HepG2 (cell line): ENCODE measurements at regions not wholly inside any gene's neighbourhood (a gene's known extent, or its start where the extent isn't known, plus 50 kb on each side); places are given as distances from the start of the nearest gene placed in this dataset.

Experiments
- ATAC-seq: fragments of 200-7000 bp; cut with Tn5 transposase; 3 replicates; pipeline ENCODE4 v1.9.1; 2020; ENCODE audit warnings: mild to moderate bottlenecking, moderate library complexity
- BruUV-seq: library from RNA; stranded (reverse); fragments of 400-500 nt; replicated peaks from 2 replicates; lab custom pipeline; 2021; lab: Mats Ljungman, UMichigan
- CTCF ChIA-PET: fragments of 300-600 bp; formaldehyde crosslinking; extraction: SDS; loops from one replicate; lab custom pipeline; 2021; ENCODE audit warnings: low total read pairs, inconsistent platforms, low intra/inter-chr PET ratio; lab: Yijun Ruan, JAX
- POLR2A ChIA-PET: fragments of 350-600 bp; sonication (Branson Sonifier 250); formaldehyde crosslinking; loops from one replicate; lab custom pipeline; 2020; ENCODE audit warnings: antibody characterized with exemption, inconsistent platforms; lab: Yijun Ruan, JAX
- DNase-seq: peaks from one replicate; pipeline ENCODE4 v3.0.0-alpha.2; 2015; ENCODE audit warnings: low spot score
- FAIRE-seq: peaks from 3 replicates; lab custom pipeline; 2011; peaks lifted over from hg19 to GRCh38; lab: Jason Lieb, UNC
- H2AFZ ChIP-seq: one replicate; pipeline ENCODE4 v1.6.1; 2011; ENCODE audit warnings: low read length, inconsistent platforms
- H3K27ac ChIP-seq: fragments of 300-600 bp; 3 replicates; pipeline ENCODE4 v1.8.0; 2011; ENCODE audit warnings: mixed run types, mild to moderate bottlenecking, mixed read lengths, low read length, inconsistent platforms; ENCODE audit not compliant: insufficient read depth; ENCODE audit errors: extremely low read length
- H3K27me3 ChIP-seq, 2 experiments: fragments of 200-600 bp in 1 of 2; 2 replicates in 1 of 2; 3 replicates in 1 of 2; pipeline versions ENCODE4 v1.6.0 to v1.8.0; 2011; ENCODE audit warnings: low read length in 2 of 2, mild to moderate bottlenecking in 2 of 2, moderate library complexity in 2 of 2, inconsistent platforms in 1 of 2; ENCODE audit not compliant: insufficient read depth in 2 of 2, control insufficient read depth in 1 of 2
- H3K36me3 ChIP-seq, 2 experiments: fragments of 200-600 bp in 1 of 2; replicated peaks in 1 of 2; 2 replicates in 1 of 2; 3 replicates in 1 of 2; pipeline versions ENCODE4 v1.5.1 to v1.8.0; 2011; ENCODE audit warnings: low read length in 2 of 2, inconsistent platforms in 1 of 2; ENCODE audit not compliant: insufficient read depth in 2 of 2, control insufficient read depth in 1 of 2
- H3K4me1 ChIP-seq: 2 replicates; pipeline ENCODE4 v1.5.1; 2012; ENCODE audit warnings: low read length, inconsistent platforms; ENCODE audit not compliant: insufficient read depth
- H3K4me2 ChIP-seq: 2 replicates; pipeline ENCODE4 v1.6.0; 2011; ENCODE audit warnings: low read depth, low read length, inconsistent platforms
- H3K4me3 ChIP-seq, 3 experiments: fragments of 200-600 bp in 1 of 3; sonication (generic), shearing (Covaris generic) in 1 of 3; replicated peaks in 1 of 3; 2 replicates each; pipeline ENCODE4 v1.5.1; 2011 to 2016; ENCODE audit warnings: low read length in 3 of 3, inconsistent platforms in 2 of 3, low read depth in 2 of 3, mild to moderate bottlenecking in 2 of 3, control low read depth in 1 of 3, mixed read lengths in 1 of 3; ENCODE audit not compliant: insufficient read depth in 1 of 3
- H3K79me2 ChIP-seq: one replicate; pipeline ENCODE4 v1.6.1; 2011; ENCODE audit warnings: low read length, inconsistent platforms; ENCODE audit not compliant: insufficient read depth
- H3K9ac ChIP-seq: 2 replicates; pipeline ENCODE4 v1.6.0; 2011; ENCODE audit warnings: mild to moderate bottlenecking, low read depth, low read length, inconsistent platforms; ENCODE audit not compliant: insufficient read depth
- H3K9me3 ChIP-seq: 2 replicates; pipeline ENCODE4 v1.5.1; 2012; ENCODE audit warnings: mild to moderate bottlenecking, low read length
- H4K20me1 ChIP-seq: 2 replicates; pipeline ENCODE4 v1.6.0; 2011; ENCODE audit warnings: inconsistent platforms, mild to moderate bottlenecking, low read length, moderate library complexity; ENCODE audit not compliant: insufficient read depth
- CHCHD3 ChIP-seq: sonication (generic); formaldehyde crosslinking; IDR thresholded peaks from 2 replicates; pipeline ENCODE4 v1.8.0; 2022; ENCODE audit warnings: mild to moderate bottlenecking, missing genetic modification reagents, moderate library complexity
- HHEX ChIP-seq: IDR thresholded peaks from 2 replicates; pipeline ENCODE4 v1.6.1; 2016; ENCODE audit warnings: control low read depth
- IRX3 ChIP-seq: sonication (generic); formaldehyde crosslinking; IDR thresholded peaks from 2 replicates; pipeline ENCODE4 v1.8.1; 2023; ENCODE audit warnings: mild to moderate bottlenecking, low read depth, missing genetic modification reagents, borderline replicate concordance
- MED13 ChIP-seq: sonication (generic); formaldehyde crosslinking; IDR thresholded peaks from 2 replicates; pipeline ENCODE4 v1.5.0; 2020; ENCODE audit warnings: missing genetic modification reagents
- SAFB2 ChIP-seq: sonication (generic); formaldehyde crosslinking; IDR thresholded peaks from 2 replicates; pipeline ENCODE4 v1.5.1; 2020; ENCODE audit warnings: missing genetic modification reagents, low read depth, mild to moderate bottlenecking, borderline replicate concordance
- SKI ChIP-seq: fragments of 450-650 bp; IDR thresholded peaks from one replicate; pipeline ENCODE4 v1.6.1; 2018; ENCODE audit warnings: mild to moderate bottlenecking; ENCODE audit not compliant: partially characterized antibody
- STAT6 ChIP-seq: sonication (generic); formaldehyde crosslinking; IDR thresholded peaks from 2 replicates; pipeline ENCODE4 v1.4.0; 2020; ENCODE audit warnings: missing genetic modification reagents, mild to moderate bottlenecking, borderline replicate concordance
- TGIF2 ChIP-seq: IDR thresholded peaks from 2 replicates; pipeline ENCODE4 v1.6.1; 2016; ENCODE audit warnings: control low read depth, missing compliant biosample characterization
- ZBTB7B ChIP-seq: sonication (generic); formaldehyde crosslinking; IDR thresholded peaks from 2 replicates; pipeline ENCODE4 v1.4.0; 2020; ENCODE audit warnings: missing genetic modification reagents
- ZFAT ChIP-seq: sonication (generic); formaldehyde crosslinking; conservative IDR thresholded peaks from 2 replicates; pipeline ENCODE4 v1.8.1; 2023; ENCODE audit warnings: missing genetic modification reagents, inconsistent platforms
- ZMYM2 ChIP-seq: sonication (generic); formaldehyde crosslinking; IDR thresholded peaks from 2 replicates; pipeline ENCODE4 v1.8.0; 2022; ENCODE audit warnings: mild to moderate bottlenecking, missing genetic modification reagents
- ZNF225 ChIP-seq: sonication (generic); formaldehyde crosslinking; IDR thresholded peaks from 2 replicates; pipeline ENCODE4 v1.4.0; 2020; ENCODE audit warnings: mild to moderate bottlenecking, missing genetic modification reagents
- ZNF543 ChIP-seq: sonication (generic); formaldehyde crosslinking; IDR thresholded peaks from 2 replicates; pipeline ENCODE4 v1.4.0; 2020; ENCODE audit warnings: mild to moderate bottlenecking, missing genetic modification reagents
- ZNF563 ChIP-seq: sonication (generic); formaldehyde crosslinking; IDR thresholded peaks from 2 replicates; pipeline ENCODE4 v1.8.0; 2022; ENCODE audit warnings: mild to moderate bottlenecking, moderate library complexity, missing genetic modification reagents
- ZNF724P ChIP-seq: sonication (generic); formaldehyde crosslinking; IDR thresholded peaks from 2 replicates; pipeline ENCODE4 v1.8.0; 2022; ENCODE audit warnings: missing genetic modification reagents, borderline replicate concordance
- WGBS: methylation state at CpG from one replicate; pipeline ENCODE4 v1.1.6; 2017; ENCODE audit warnings: low lambda C conversion rate; 5-methylcytosine and 5-hydroxymethylcytosine counted together
- in situ Hi-C: cut with HindIII; loops from 2 replicates; pipeline ENCODE4 v1.10.0; 2017; ENCODE audit warnings: low pct_unique_long_range_greater_than_20kb; ENCODE audit not compliant: extremely low pct_ligation_motif_present
- intact Hi-C: fragments of 100-400 bp; cut with micrococcal nuclease; formaldehyde crosslinking; loops from one replicate; pipeline ENCODE4 v1.10.0; 2022; ENCODE audit not compliant: unreplicated experiment
- TF ChIP-seq, protein P1 (sequence below): sonication (generic); formaldehyde crosslinking; IDR thresholded peaks from 2 replicates; pipeline ENCODE4 v1.8.1; 2023; ENCODE audit warnings: mild to moderate bottlenecking, missing genetic modification reagents, borderline replicate concordance
- TF ChIP-seq, protein P2 (sequence below): sonication (generic); formaldehyde crosslinking; IDR thresholded peaks from 2 replicates; pipeline ENCODE4 v1.4.0; 2020; ENCODE audit warnings: missing genetic modification reagents, borderline replicate concordance
- TF ChIP-seq, protein P3 (sequence below): sonication (generic); formaldehyde crosslinking; IDR thresholded peaks from 2 replicates; pipeline ENCODE4 v1.4.0; 2020; ENCODE audit warnings: low read depth, mild to moderate bottlenecking, missing genetic modification reagents
- TF ChIP-seq, protein P4 (sequence below): sonication (generic); formaldehyde crosslinking; IDR thresholded peaks from 2 replicates; pipeline ENCODE4 v1.4.0; 2020; ENCODE audit warnings: mild to moderate bottlenecking, low read depth, missing genetic modification reagents

GRCh38 chr18:43442131-43442530, 164.8 kb upstream of the SYT4 start:
- Histone ChIP-seq H3K79me2 (no peaks in the 10 kb centered on the region), H3K36me3 (no peaks in the 10 kb centered on the region), H3K9ac (no peak overlapping the region), H4K20me1 (no peaks in the 10 kb centered on the region), H3K27ac (no peak overlapping the region), H3K27me3 (no peaks in the 10 kb centered on the region), H3K4me2 (no peak overlapping the region), H3K9me3 (peaks cover 43% of the 10 kb centered on the region), H2AFZ (no peak overlapping the region), H3K4me3 (no peak overlapping the region), H3K4me1 (no peaks in the 10 kb centered on the region)
- FAIRE-seq (no peak), DNase-seq (no peak), ATAC-seq (no peak)
- CTCF ChIA-PET = no interaction called here
- BruUV-seq = no TSS peak
- in situ Hi-C loops = no loop called here
- intact Hi-C loops = no loop called here
- TF ChIP-seq SAFB2 (no peak), ZNF563 (CRISPR knock-in tag) (no peak), TGIF2 (CRISPR knock-in tag) (no peak), IRX3 (CRISPR knock-in tag) (no peak), STAT6 (CRISPR knock-in tag) (no peak), ZMYM2 (CRISPR knock-in tag) (no peak), MED13 (CRISPR knock-in tag) (no peak), SKI (no peak), ZNF225 (CRISPR knock-in tag) (no peak), ZBTB7B (CRISPR knock-in tag) (no peak), HHEX (CRISPR knock-in tag) (no peak), ZNF543 (CRISPR knock-in tag) (no peak), ZFAT (CRISPR knock-in tag) (no peak), ZNF724P (CRISPR knock-in tag) (no peak), CHCHD3 (CRISPR knock-in tag) (no peak)
- TF ChIP-seq, protein P1, sequence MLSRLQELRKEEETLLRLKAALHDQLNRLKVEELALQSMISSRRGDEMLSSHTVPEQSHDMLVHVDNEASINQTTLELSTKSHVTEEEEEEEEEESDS (CRISPR knock-in tag) = no peak
- TF ChIP-seq, protein P2, sequence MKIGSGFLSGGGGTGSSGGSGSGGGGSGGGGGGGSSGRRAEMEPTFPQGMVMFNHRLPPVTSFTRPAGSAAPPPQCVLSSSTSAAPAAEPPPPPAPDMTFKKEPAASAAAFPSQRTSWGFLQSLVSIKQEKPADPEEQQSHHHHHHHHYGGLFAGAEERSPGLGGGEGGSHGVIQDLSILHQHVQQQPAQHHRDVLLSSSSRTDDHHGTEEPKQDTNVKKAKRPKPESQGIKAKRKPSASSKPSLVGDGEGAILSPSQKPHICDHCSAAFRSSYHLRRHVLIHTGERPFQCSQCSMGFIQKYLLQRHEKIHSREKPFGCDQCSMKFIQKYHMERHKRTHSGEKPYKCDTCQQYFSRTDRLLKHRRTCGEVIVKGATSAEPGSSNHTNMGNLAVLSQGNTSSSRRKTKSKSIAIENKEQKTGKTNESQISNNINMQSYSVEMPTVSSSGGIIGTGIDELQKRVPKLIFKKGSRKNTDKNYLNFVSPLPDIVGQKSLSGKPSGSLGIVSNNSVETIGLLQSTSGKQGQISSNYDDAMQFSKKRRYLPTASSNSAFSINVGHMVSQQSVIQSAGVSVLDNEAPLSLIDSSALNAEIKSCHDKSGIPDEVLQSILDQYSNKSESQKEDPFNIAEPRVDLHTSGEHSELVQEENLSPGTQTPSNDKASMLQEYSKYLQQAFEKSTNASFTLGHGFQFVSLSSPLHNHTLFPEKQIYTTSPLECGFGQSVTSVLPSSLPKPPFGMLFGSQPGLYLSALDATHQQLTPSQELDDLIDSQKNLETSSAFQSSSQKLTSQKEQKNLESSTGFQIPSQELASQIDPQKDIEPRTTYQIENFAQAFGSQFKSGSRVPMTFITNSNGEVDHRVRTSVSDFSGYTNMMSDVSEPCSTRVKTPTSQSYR = no peak
- TF ChIP-seq, protein P3, sequence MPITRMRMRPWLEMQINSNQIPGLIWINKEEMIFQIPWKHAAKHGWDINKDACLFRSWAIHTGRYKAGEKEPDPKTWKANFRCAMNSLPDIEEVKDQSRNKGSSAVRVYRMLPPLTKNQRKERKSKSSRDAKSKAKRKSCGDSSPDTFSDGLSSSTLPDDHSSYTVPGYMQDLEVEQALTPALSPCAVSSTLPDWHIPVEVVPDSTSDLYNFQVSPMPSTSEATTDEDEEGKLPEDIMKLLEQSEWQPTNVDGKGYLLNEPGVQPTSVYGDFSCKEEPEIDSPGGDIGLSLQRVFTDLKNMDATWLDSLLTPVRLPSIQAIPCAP = no peak
- TF ChIP-seq, protein P4, sequence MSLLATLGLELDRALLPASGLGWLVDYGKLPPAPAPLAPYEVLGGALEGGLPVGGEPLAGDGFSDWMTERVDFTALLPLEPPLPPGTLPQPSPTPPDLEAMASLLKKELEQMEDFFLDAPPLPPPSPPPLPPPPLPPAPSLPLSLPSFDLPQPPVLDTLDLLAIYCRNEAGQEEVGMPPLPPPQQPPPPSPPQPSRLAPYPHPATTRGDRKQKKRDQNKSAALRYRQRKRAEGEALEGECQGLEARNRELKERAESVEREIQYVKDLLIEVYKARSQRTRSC (CRISPR knock-in tag) = no peak
- POLR2A ChIA-PET = no interaction called here
- WGBS = 16% methylated on average over 4 of the region's 4 CpGs
